ENCODE measurements at regions not wholly inside any gene's neighbourhood (a gene's known extent, or its start where the extent isn't known, plus 50 kb on each side); places are given as distances from the start of the nearest gene placed in this dataset.

- DNase-seq (no peak), ATAC-seq (no peak)
- Mint-ChIP-seq H3K4me1 (peaks cover 0 to 5% of the 10 kb centered on the region in 2 donors), H3K4me3 (no peak overlapping the region), H3K36me3 (no peaks in the 10 kb centered on the region), H3K27me3 (ENCODE audit: low read depth in 2 of 2) (no peaks in the 10 kb centered on the region), H3K27ac (no peak overlapping the region), H3K9me3 (peaks cover 3 to 4% of the 10 kb centered on the region in 2 donors)
- no peaks in the 10 kb centered on the region for H3K36me3 ChIP-seq (ENCODE audit: control insufficient read depth, insufficient read depth, low read length)
- intact Hi-C loops (cut with micrococcal nuclease): no loop called here
- no peaks in the 10 kb centered on the region for H3K27me3 ChIP-seq (ENCODE audit: control insufficient read depth, insufficient read depth, low read length)
- no peak overlapping the region for H3K27ac ChIP-seq (ENCODE audit: low read length)
- no peaks in the 10 kb centered on the region for H3K9me3 ChIP-seq (ENCODE audit: control insufficient read depth, insufficient read depth, low read length)
- no peaks in the 10 kb centered on the region for H3K4me1 ChIP-seq (ENCODE audit: control insufficient read depth, insufficient read depth, low read length)
- TF ChIP-seq CTCF (IDR thresholded peaks at IDR 0.05): no peak
- 97% methylated on average over 4 of the region's 5 CpGs for WGBS (ENCODE audit: insufficient coverage)
- H3K4me3 ChIP-seq (ENCODE audit: low read length): no peak overlapping the region
These were observed 190.4 kb downstream of the PRL start for GRCh38 chr6:22106451-22106850.

DNA sequence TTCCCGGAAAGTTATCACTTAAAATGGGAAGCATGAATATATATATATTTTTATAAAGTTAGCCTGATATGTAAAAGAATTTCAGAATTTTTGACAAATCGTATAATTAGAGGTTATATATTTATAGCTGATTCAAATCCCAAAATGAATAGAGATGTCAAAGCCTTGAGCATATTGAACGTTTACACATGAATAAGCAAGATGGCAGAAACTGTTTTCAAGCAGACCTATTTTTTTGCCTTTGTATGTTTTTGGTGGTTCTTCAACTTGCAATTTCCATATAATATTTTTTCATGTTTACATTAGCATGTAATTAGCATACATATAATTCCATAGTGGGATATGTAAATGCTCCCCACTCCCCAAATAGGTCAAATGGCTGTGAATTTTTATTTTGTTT is 189.9 kb downstream of the PRL start:
- Mint-ChIP-seq H3K9me3 (peaks cover 3 to 4% of the 10 kb centered on the region in 2 donors), H3K4me3 (no peak overlapping the region), H3K36me3 (no peaks in the 10 kb centered on the region), H3K27ac (no peak overlapping the region), H3K27me3 (ENCODE audit: low read depth in 2 of 2) (no peaks in the 10 kb centered on the region), H3K4me1 (peaks cover 0 to 5% of the 10 kb centered on the region in 2 donors)
- Histone ChIP-seq H3K4me3 (ENCODE audit: low read length) (no peak overlapping the region), H3K4me1 (ENCODE audit: control insufficient read depth, insufficient read depth, low read length) (no peaks in the 10 kb centered on the region), H3K27me3 (ENCODE audit: control insufficient read depth, insufficient read depth, low read length) (no peaks in the 10 kb centered on the region), H3K9me3 (ENCODE audit: control insufficient read depth, insufficient read depth, low read length) (no peaks in the 10 kb centered on the region), H3K36me3 (ENCODE audit: control insufficient read depth, insufficient read depth, low read length) (no peaks in the 10 kb centered on the region), H3K27ac (ENCODE audit: low read length) (no peak overlapping the region)
- DNase-seq (no peak), ATAC-seq (no peak)
- WGBS (ENCODE audit: insufficient coverage): no CpG with 5 or more reads among the region's 3 CpGs
- TF ChIP-seq CTCF (IDR thresholded peaks at IDR 0.05): no peak
- intact Hi-C loops (cut with micrococcal nuclease): no loop called here

DNA sequence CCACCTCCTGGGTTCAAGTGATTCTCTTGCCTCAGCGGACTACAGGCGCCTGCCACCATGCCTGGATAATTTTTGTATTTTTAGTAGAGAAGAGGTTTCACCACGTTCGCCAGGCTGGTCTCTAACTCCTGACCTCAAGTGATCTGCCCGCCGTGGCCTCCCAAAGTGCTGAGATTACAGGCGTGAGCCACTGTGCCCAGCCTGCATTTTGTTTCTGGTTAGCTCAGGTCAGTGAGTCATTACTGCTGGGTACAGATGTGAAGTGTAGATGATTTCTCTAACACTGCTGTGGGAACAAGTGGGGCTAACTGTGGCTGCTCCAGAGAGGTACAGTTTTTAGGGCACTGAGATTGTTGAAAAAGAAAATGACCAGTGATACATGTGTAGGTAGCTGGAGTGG is 188.6 kb downstream of the PRL start:
- DNase-seq: no peak
- H3K4me3 ChIP-seq (ENCODE audit: low read length): no peak overlapping the region
- intact Hi-C loops (cut with micrococcal nuclease): no loop called here
- TF ChIP-seq CTCF (IDR thresholded peaks at IDR 0.05): no peak
- H3K9me3 ChIP-seq (ENCODE audit: control insufficient read depth, insufficient read depth, low read length): no peaks in the 10 kb centered on the region
- no peaks in the 10 kb centered on the region for H3K36me3 Mint-ChIP-seq
- no peak overlapping the region for H3K27ac Mint-ChIP-seq
- no peak for ATAC-seq
- H3K36me3 ChIP-seq (ENCODE audit: control insufficient read depth, insufficient read depth, low read length): no peaks in the 10 kb centered on the region
- no peaks in the 10 kb centered on the region for H3K4me1 ChIP-seq (ENCODE audit: control insufficient read depth, insufficient read depth, low read length)
- H3K27me3 Mint-ChIP-seq (ENCODE audit: low read depth in 2 of 2): no peaks in the 10 kb centered on the region
- no peaks in the 10 kb centered on the region for H3K27me3 ChIP-seq (ENCODE audit: control insufficient read depth, insufficient read depth, low read length)
- H3K4me3 Mint-ChIP-seq: no peak overlapping the region
- WGBS (ENCODE audit: insufficient coverage): 70% methylated on average over 7 of the region's 7 CpGs
- no peak overlapping the region for H3K27ac ChIP-seq (ENCODE audit: low read length)
- no peaks in the 10 kb centered on the region for H3K4me1 Mint-ChIP-seq
- H3K9me3 Mint-ChIP-seq: peaks cover 0 to 2% of the 10 kb centered on the region in 2 donors

GRCh38 chr6:22110061-22110460 is 186.8 kb downstream of the PRL start:
- ATAC-seq (no peak), DNase-seq (no peak)
- H3K36me3 Mint-ChIP-seq: no peaks in the 10 kb centered on the region
- no peaks in the 10 kb centered on the region for H3K27me3 ChIP-seq (ENCODE audit: control insufficient read depth, insufficient read depth, low read length)
- intact Hi-C loops (cut with micrococcal nuclease): no loop called here
- H3K4me3 Mint-ChIP-seq: no peak overlapping the region
- no peak overlapping the region for H3K27ac ChIP-seq (ENCODE audit: low read length)
- no peaks in the 10 kb centered on the region for H3K36me3 ChIP-seq (ENCODE audit: control insufficient read depth, insufficient read depth, low read length)
- H3K27ac Mint-ChIP-seq: no peak overlapping the region
- H3K9me3 Mint-ChIP-seq: no peaks in the 10 kb centered on the region
- TF ChIP-seq CTCF (IDR thresholded peaks at IDR 0.05): no peak
- no peaks in the 10 kb centered on the region for H3K4me1 ChIP-seq (ENCODE audit: control insufficient read depth, insufficient read depth, low read length)
- H3K4me3 ChIP-seq (ENCODE audit: low read length): no peak overlapping the region
- H3K27me3 Mint-ChIP-seq (ENCODE audit: low read depth in 2 of 2): no peaks in the 10 kb centered on the region
- no peaks in the 10 kb centered on the region for H3K4me1 Mint-ChIP-seq
- 73% methylated on average over 6 of the region's 6 CpGs for WGBS (ENCODE audit: insufficient coverage)
- H3K9me3 ChIP-seq (ENCODE audit: control insufficient read depth, insufficient read depth, low read length): no peaks in the 10 kb centered on the region
